ENCODE measurements at regions not wholly inside any gene's neighbourhood (a gene's known extent, or its start where the extent isn't known, plus 50 kb on each side); places are given as distances from the start of the nearest gene placed in this dataset.

GRCh38 chr1:168942165-168942564 is 164.3 kb upstream of the ATP1B1 start:
- peaks cover 10% of the 10 kb centered on the region for H3K4me1 ChIP-seq (ENCODE audit: low read depth)
- H3K4me3 ChIP-seq: no peak overlapping the region
- no peaks in the 10 kb centered on the region for H3K27me3 ChIP-seq
- no peaks in the 10 kb centered on the region for H3K9me3 ChIP-seq (ENCODE audit: low read depth)
- no peaks in the 10 kb centered on the region for H3K36me3 ChIP-seq
- no peak for DNase-seq (ENCODE audit: low read depth in 1 of 2, low spot score in 1 of 2)
- no peak for TF ChIP-seq CTCF (IDR thresholded peaks at IDR 0.05; ENCODE audit: low read depth, low read length)
- no peak overlapping the region for H3K27ac ChIP-seq

- peak; percentile 21 to 35 for DNase-seq (ENCODE audit: low read depth in 1 of 2, low spot score in 1 of 2)
- Histone ChIP-seq H3K4me1 (ENCODE audit: low read depth) (peaks cover 10% of the 10 kb centered on the region), H3K27me3 (no peaks in the 10 kb centered on the region), H3K9me3 (ENCODE audit: low read depth) (no peaks in the 10 kb centered on the region), H3K4me3 (no peak overlapping the region), H3K36me3 (no peaks in the 10 kb centered on the region), H3K27ac (no peak overlapping the region)
- no peak for TF ChIP-seq CTCF (IDR thresholded peaks at IDR 0.05; ENCODE audit: low read depth, low read length)
Measured at GRCh38 chr1:168945870-168946269, 160.6 kb upstream of the ATP1B1 start.

GRCh38 chr1:168947041-168947440 is 159.4 kb upstream of the ATP1B1 start:
- DNase-seq (ENCODE audit: low read depth in 1 of 2, low spot score in 1 of 2): no peak
- Histone ChIP-seq H3K36me3 (no peaks in the 10 kb centered on the region), H3K27me3 (no peaks in the 10 kb centered on the region), H3K27ac (no peak overlapping the region), H3K4me3 (no peak overlapping the region), H3K9me3 (ENCODE audit: low read depth) (no peaks in the 10 kb centered on the region), H3K4me1 (ENCODE audit: low read depth) (peaks cover 10% of the 10 kb centered on the region)
- no peak for TF ChIP-seq CTCF (IDR thresholded peaks at IDR 0.05; ENCODE audit: low read depth, low read length)

- TF ChIP-seq CTCF (IDR thresholded peaks at IDR 0.05; ENCODE audit: low read depth, low read length): no peak
Measured at GRCh38 chr1:168949672-168950071, 156.8 kb upstream of the ATP1B1 start.

GRCh38 chr1:168957818-168958217 is 148.7 kb upstream of the ATP1B1 start:
- H3K27ac ChIP-seq: no peak overlapping the region
- no peaks in the 10 kb centered on the region for H3K36me3 ChIP-seq
- no peaks in the 10 kb centered on the region for H3K4me1 ChIP-seq (ENCODE audit: low read depth)
- no peaks in the 10 kb centered on the region for H3K27me3 ChIP-seq
- no peak for DNase-seq (ENCODE audit: low read depth in 1 of 2, low spot score in 1 of 2)
- H3K9me3 ChIP-seq (ENCODE audit: low read depth): no peaks in the 10 kb centered on the region
- no peak overlapping the region for H3K4me3 ChIP-seq
- TF ChIP-seq CTCF (IDR thresholded peaks at IDR 0.05; ENCODE audit: low read depth, low read length): no peak

More at GRCh38 chr1:168949672-168950071, 156.8 kb upstream of the ATP1B1 start:
- Histone ChIP-seq H3K4me1 (ENCODE audit: low read depth) (peaks cover 10% of the 10 kb centered on the region), H3K4me3 (no peak overlapping the region), H3K9me3 (ENCODE audit: low read depth) (no peaks in the 10 kb centered on the region), H3K27ac (no peak overlapping the region), H3K27me3 (no peaks in the 10 kb centered on the region), H3K36me3 (no peaks in the 10 kb centered on the region)
- DNase-seq (ENCODE audit: low read depth in 1 of 2, low spot score in 1 of 2): no peak

All from cardiac muscle cell (in vitro differentiated cells and primary cell).